CD4-positive, alpha-beta T cell (primary cell): ENCODE measurements at regions not wholly inside any gene's neighbourhood (a gene's known extent, or its start where the extent isn't known, plus 50 kb on each side); places are given as distances from the start of the nearest gene placed in this dataset.

Experiments used
- ATAC-seq: fragments of 200-7000 bp; cut with Tn5 transposase; one replicate; pipeline ENCODE4 v1.10.0; 2022; ENCODE audit warnings: mild to moderate bottlenecking; ENCODE audit not compliant: poor library complexity
- CTCF ChIA-PET: fragments of 350-600 bp; sonication (Branson Sonifier 250); formaldehyde crosslinking; loops from one replicate; lab custom pipeline; 2021; ENCODE audit warnings: antibody characterized with exemption, inconsistent platforms; lab: Charles Lee
- POLR2A ChIA-PET: fragments of 350-600 bp; sonication (Branson Sonifier 250); formaldehyde crosslinking; loops from one replicate; lab custom pipeline; 2021; ENCODE audit warnings: antibody characterized with exemption, inconsistent platforms; lab: Charles Lee
- DNase-seq, 14 experiments: peaks; one replicate each; pipeline ENCODE4 v3.0.0-alpha.2; 2013 to 2020; ENCODE audit warnings: mixed read lengths in 2 of 14
- H3K27ac ChIP-seq, 2 donors: one replicate each; pipeline versions ENCODE4 v1.5.1 to v1.7.0; 2013; ENCODE audit warnings: low read length in 2 of 2, low read depth in 1 of 2, mild to moderate bottlenecking in 1 of 2
- H3K27me3 ChIP-seq, 2 experiments: 1 replicate in 1 of 2; 2 replicates in 1 of 2; pipeline versions ENCODE4 v1.6.1 to v1.7.0; 2013; ENCODE audit warnings: low read length in 2 of 2, control low read depth in 1 of 2, mild to moderate bottlenecking in 1 of 2, moderate library complexity in 1 of 2; ENCODE audit not compliant: insufficient read depth in 2 of 2, control insufficient read depth in 1 of 2
- H3K36me3 ChIP-seq: one replicate; pipeline ENCODE4 v1.6.1; 2013; ENCODE audit warnings: low read length, control low read depth; ENCODE audit not compliant: insufficient read depth
- H3K4me1 ChIP-seq: one replicate; pipeline ENCODE4 v1.6.1; 2013; ENCODE audit warnings: low read length, control low read depth; ENCODE audit not compliant: insufficient read depth
- H3K4me3 ChIP-seq: one replicate; pipeline ENCODE4 v1.5.1; 2013; ENCODE audit warnings: mild to moderate bottlenecking, low read length, moderate library complexity
- H3K9me3 ChIP-seq, 2 experiments: 1 replicate in 1 of 2; 2 replicates in 1 of 2; pipeline versions ENCODE4 v1.6.1 to v1.7.0; 2013; ENCODE audit warnings: low read length in 2 of 2, mild to moderate bottlenecking in 2 of 2, control low read depth in 1 of 2, moderate library complexity in 1 of 2; ENCODE audit not compliant: control insufficient read depth in 1 of 2, insufficient read depth in 1 of 2
- H3K27ac Mint-ChIP-seq: one replicate; pipeline ENCODE4 v1.8.0; 2020; ENCODE audit warnings: mixed read lengths
- H3K27me3 Mint-ChIP-seq: one replicate; pipeline ENCODE4 v1.8.0; 2021; ENCODE audit warnings: mixed read lengths
- H3K36me3 Mint-ChIP-seq: one replicate; pipeline ENCODE4 v1.8.0; 2021; ENCODE audit warnings: low read depth, mixed read lengths
- H3K4me1 Mint-ChIP-seq: one replicate; pipeline ENCODE4 v1.8.0; 2021; ENCODE audit warnings: low read depth, mixed read lengths
- H3K4me3 Mint-ChIP-seq: one replicate; pipeline ENCODE4 v1.8.0; 2020; ENCODE audit warnings: mild to moderate bottlenecking, mixed read lengths
- H3K9me3 Mint-ChIP-seq: one replicate; pipeline ENCODE4 v1.8.0; 2020; ENCODE audit warnings: mixed read lengths
- intact Hi-C, 2 experiments: fragments of 100-400 bp; cut with DNase I in 1 of 2; cut with micrococcal nuclease in 1 of 2; formaldehyde crosslinking; loops; one replicate each; pipeline versions ENCODE4 v1.15.1 to v1.9.0; 2023 to 2025; cut with DNase I, micrococcal nuclease
- TF ChIP-seq, protein P1 (sequence below): fragments of 200-600 bp; IDR thresholded peaks from one replicate; pipeline ENCODE4 v1.8.0; 2022; ENCODE audit warnings: antibody characterized with exemption, mild to moderate bottlenecking

DNA sequence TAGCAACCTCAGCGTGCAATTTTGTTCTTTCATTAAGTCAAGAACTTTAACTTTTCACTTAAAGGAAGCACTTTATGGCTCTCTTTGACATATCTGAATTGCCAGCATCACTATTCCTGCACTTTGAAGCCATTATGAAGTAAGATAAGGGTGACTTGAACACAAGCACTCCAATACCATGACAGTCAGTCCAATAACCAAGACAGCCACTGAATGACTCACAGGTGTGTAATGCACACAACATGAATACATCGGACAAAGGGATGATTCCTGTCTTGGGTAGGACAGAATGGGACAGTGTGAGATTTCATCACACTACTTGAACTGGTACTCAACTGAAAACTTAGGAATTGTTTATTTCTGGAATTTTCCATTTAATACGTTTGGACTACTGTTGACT, 233.7 kb upstream of the IPO5 start:
- TF ChIP-seq, protein P1, sequence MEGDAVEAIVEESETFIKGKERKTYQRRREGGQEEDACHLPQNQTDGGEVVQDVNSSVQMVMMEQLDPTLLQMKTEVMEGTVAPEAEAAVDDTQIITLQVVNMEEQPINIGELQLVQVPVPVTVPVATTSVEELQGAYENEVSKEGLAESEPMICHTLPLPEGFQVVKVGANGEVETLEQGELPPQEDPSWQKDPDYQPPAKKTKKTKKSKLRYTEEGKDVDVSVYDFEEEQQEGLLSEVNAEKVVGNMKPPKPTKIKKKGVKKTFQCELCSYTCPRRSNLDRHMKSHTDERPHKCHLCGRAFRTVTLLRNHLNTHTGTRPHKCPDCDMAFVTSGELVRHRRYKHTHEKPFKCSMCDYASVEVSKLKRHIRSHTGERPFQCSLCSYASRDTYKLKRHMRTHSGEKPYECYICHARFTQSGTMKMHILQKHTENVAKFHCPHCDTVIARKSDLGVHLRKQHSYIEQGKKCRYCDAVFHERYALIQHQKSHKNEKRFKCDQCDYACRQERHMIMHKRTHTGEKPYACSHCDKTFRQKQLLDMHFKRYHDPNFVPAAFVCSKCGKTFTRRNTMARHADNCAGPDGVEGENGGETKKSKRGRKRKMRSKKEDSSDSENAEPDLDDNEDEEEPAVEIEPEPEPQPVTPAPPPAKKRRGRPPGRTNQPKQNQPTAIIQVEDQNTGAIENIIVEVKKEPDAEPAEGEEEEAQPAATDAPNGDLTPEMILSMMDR: no peak
- Mint-ChIP-seq H3K4me1 (no peaks in the 10 kb centered on the region), H3K9me3 (no peaks in the 10 kb centered on the region), H3K27me3 (peaks cover 13% of the 10 kb centered on the region), H3K27ac (no peak overlapping the region), H3K36me3 (no peaks in the 10 kb centered on the region), H3K4me3 (no peak overlapping the region)
- DNase-seq: no peak
- no peak for ATAC-seq
- intact Hi-C loops: no loop called here
- ChIA-PET POLR2A (no interaction called here), CTCF (no interaction called here)
- H3K9me3 ChIP-seq: no peaks in the 10 kb centered on the region
- H3K27ac ChIP-seq: no peak overlapping the region
- no peaks in the 10 kb centered on the region for H3K36me3 ChIP-seq
- H3K4me1 ChIP-seq: no peaks in the 10 kb centered on the region
- no peaks in the 10 kb centered on the region for H3K27me3 ChIP-seq
- no peak overlapping the region for H3K4me3 ChIP-seq

DNA sequence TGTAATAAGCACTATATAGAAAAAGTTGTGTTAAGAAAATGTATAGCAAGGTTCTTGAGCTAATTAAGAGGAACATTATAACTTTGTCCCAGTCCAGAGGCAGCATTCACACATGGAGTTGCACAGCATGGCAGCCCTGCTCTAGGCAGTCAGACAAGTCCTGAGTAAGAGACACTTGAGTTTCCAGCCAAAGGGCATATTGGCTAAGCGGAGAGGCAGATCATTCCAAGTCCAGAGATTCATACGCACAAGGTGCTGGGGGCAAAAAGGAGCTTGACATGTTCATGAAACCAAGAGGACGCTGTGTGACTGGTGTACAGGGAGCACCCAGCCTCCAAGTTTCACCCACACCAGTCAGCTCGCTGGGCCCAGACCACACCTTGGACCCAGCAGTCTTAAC, 232.6 kb upstream of the IPO5 start:
- Mint-ChIP-seq H3K4me1 (no peaks in the 10 kb centered on the region), H3K27ac (no peak overlapping the region), H3K27me3 (peaks cover 13% of the 10 kb centered on the region), H3K36me3 (no peaks in the 10 kb centered on the region), H3K4me3 (no peak overlapping the region), H3K9me3 (no peaks in the 10 kb centered on the region)
- H3K27ac ChIP-seq: no peak overlapping the region
- no peak overlapping the region for H3K4me3 ChIP-seq
- no peaks in the 10 kb centered on the region for H3K36me3 ChIP-seq
- H3K4me1 ChIP-seq: no peaks in the 10 kb centered on the region
- TF ChIP-seq, protein P1: no peak
- ChIA-PET CTCF (no interaction called here), POLR2A (no interaction called here)
- no peaks in the 10 kb centered on the region for H3K27me3 ChIP-seq
- DNase-seq: no peak
- H3K9me3 ChIP-seq: no peaks in the 10 kb centered on the region
- ATAC-seq: no peak
- intact Hi-C loops: no loop called here

DNA sequence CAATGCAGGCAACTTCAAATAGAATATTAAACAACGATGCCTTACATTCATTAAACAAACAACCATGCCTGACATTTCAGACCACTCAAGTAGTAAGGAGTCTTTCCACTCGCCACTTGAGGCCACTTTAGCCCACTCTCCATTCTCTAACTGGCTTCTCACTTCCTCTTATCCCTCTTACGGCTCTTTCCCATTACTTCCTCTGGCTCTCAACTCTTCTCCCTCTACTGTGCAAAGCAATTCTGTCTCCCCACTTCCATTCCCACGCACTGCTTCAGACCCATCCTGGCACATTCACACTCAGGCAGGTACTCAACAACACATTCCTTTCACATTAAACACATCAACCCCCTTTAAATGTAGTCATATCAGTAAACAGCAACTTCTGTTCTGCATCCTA, 229.8 kb upstream of the IPO5 start:
- peaks cover 15% of the 10 kb centered on the region for H3K27me3 Mint-ChIP-seq
- no peak overlapping the region for H3K4me3 ChIP-seq
- CTCF ChIA-PET: no interaction called here
- no peaks in the 10 kb centered on the region for H3K4me1 Mint-ChIP-seq
- POLR2A ChIA-PET: no interaction called here
- intact Hi-C loops: no loop called here
- no peak for ATAC-seq
- no peak for DNase-seq
- no peaks in the 10 kb centered on the region for H3K36me3 ChIP-seq
- H3K9me3 Mint-ChIP-seq: no peaks in the 10 kb centered on the region
- no peak overlapping the region for H3K4me3 Mint-ChIP-seq
- no peak overlapping the region for H3K27ac ChIP-seq
- TF ChIP-seq, protein P1: no peak
- no peaks in the 10 kb centered on the region for H3K9me3 ChIP-seq
- no peak overlapping the region for H3K27ac Mint-ChIP-seq
- no peaks in the 10 kb centered on the region for H3K36me3 Mint-ChIP-seq
- H3K4me1 ChIP-seq: no peaks in the 10 kb centered on the region
- no peaks in the 10 kb centered on the region for H3K27me3 ChIP-seq
